ENCODE measurements at regions not wholly inside any gene's neighbourhood (a gene's known extent, or its start where the extent isn't known, plus 50 kb on each side); places are given as distances from the start of the nearest gene placed in this dataset.
"Not testable (repeated sequence)": the region's sequence is repeated elsewhere in the genome, so short reads cannot be mapped to it uniquely, and the experiment has no call there.

GRCh38 chr5:91639744-91640143 is 256.6 kb upstream of the ARRDC3 start:
- no peak for FAIRE-seq

GRCh38 chr5:91638010-91638409 is 254.9 kb upstream of the ARRDC3 start:
- no peak for FAIRE-seq

- FAIRE-seq: peak; percentile 52
These were observed 253.0 kb upstream of the ARRDC3 start for GRCh38 chr5:91635950-91636734.

GRCh38 chr5:91632871-91633270 is 249.8 kb upstream of the ARRDC3 start:
- no peak for FAIRE-seq

- FAIRE-seq: no peak
These were observed 228.6 kb upstream of the ARRDC3 start for GRCh38 chr5:91611746-91612145.

- no peak for FAIRE-seq
These were observed 224.6 kb upstream of the ARRDC3 start for GRCh38 chr5:91607675-91608074.

- no peak for FAIRE-seq
These were observed 216.7 kb upstream of the ARRDC3 start for GRCh38 chr5:91599863-91600262.

- no peak for FAIRE-seq
These were observed 215.1 kb upstream of the ARRDC3 start for GRCh38 chr5:91598216-91598615.

GRCh38 chr5:91595424-91595823 is 212.3 kb upstream of the ARRDC3 start:
- FAIRE-seq: no peak

- FAIRE-seq: peak; percentile 34
These were observed 208.0 kb upstream of the ARRDC3 start for GRCh38 chr5:91591076-91591475.

GRCh38 chr5:91586232-91586631 is 203.1 kb upstream of the ARRDC3 start:
- no peak for FAIRE-seq

GRCh38 chr5:91584352-91584751 is 201.2 kb upstream of the ARRDC3 start:
- no peak for FAIRE-seq

GRCh38 chr5:91566012-91566411 is 182.9 kb upstream of the ARRDC3 start:
- FAIRE-seq: not testable (repeated sequence)

GRCh38 chr5:91562922-91563321 is 179.8 kb upstream of the ARRDC3 start:
- no peak for FAIRE-seq

- FAIRE-seq: no peak
These were observed 158.6 kb upstream of the ARRDC3 start for GRCh38 chr5:91541696-91542095.

- FAIRE-seq: no peak
These were observed 155.1 kb upstream of the ARRDC3 start for GRCh38 chr5:91538179-91538578.

GRCh38 chr5:91535499-91535898 is 152.4 kb upstream of the ARRDC3 start:
- no peak for FAIRE-seq

- FAIRE-seq: no peak
These were observed 151.2 kb upstream of the ARRDC3 start for GRCh38 chr5:91534332-91534731.

- no peak for FAIRE-seq
These were observed 149.7 kb upstream of the ARRDC3 start for GRCh38 chr5:91532779-91533178.

- no peak for FAIRE-seq
These were observed 149.2 kb upstream of the ARRDC3 start for GRCh38 chr5:91532281-91532680.

GRCh38 chr5:91528831-91529230 is 145.7 kb upstream of the ARRDC3 start:
- no peak for FAIRE-seq

- FAIRE-seq: no peak
These were observed 138.7 kb upstream of the ARRDC3 start for GRCh38 chr5:91521785-91522184.

GRCh38 chr5:91521334-91521733 is 138.2 kb upstream of the ARRDC3 start:
- FAIRE-seq: no peak

GRCh38 chr5:91514400-91514799 is 131.3 kb upstream of the ARRDC3 start:
- FAIRE-seq: no peak

GRCh38 chr5:91503321-91503720 is 120.2 kb upstream of the ARRDC3 start:
- no peak for FAIRE-seq
